ENCODE measurements at regions not wholly inside any gene's neighbourhood (a gene's known extent, or its start where the extent isn't known, plus 50 kb on each side); places are given as distances from the start of the nearest gene placed in this dataset.

GRCh38 chr2:220489121-220489520 is 861.7 kb downstream of the SLC4A3 start:
- ChIA-PET CTCF (no interaction called here), POLR2A (no interaction called here)
- no peak overlapping the region for H3K4me3 Mint-ChIP-seq
- DNase-seq (ENCODE audit: low spot score) (no peak), ATAC-seq (no peak)
- TF ChIP-seq, protein P1, sequence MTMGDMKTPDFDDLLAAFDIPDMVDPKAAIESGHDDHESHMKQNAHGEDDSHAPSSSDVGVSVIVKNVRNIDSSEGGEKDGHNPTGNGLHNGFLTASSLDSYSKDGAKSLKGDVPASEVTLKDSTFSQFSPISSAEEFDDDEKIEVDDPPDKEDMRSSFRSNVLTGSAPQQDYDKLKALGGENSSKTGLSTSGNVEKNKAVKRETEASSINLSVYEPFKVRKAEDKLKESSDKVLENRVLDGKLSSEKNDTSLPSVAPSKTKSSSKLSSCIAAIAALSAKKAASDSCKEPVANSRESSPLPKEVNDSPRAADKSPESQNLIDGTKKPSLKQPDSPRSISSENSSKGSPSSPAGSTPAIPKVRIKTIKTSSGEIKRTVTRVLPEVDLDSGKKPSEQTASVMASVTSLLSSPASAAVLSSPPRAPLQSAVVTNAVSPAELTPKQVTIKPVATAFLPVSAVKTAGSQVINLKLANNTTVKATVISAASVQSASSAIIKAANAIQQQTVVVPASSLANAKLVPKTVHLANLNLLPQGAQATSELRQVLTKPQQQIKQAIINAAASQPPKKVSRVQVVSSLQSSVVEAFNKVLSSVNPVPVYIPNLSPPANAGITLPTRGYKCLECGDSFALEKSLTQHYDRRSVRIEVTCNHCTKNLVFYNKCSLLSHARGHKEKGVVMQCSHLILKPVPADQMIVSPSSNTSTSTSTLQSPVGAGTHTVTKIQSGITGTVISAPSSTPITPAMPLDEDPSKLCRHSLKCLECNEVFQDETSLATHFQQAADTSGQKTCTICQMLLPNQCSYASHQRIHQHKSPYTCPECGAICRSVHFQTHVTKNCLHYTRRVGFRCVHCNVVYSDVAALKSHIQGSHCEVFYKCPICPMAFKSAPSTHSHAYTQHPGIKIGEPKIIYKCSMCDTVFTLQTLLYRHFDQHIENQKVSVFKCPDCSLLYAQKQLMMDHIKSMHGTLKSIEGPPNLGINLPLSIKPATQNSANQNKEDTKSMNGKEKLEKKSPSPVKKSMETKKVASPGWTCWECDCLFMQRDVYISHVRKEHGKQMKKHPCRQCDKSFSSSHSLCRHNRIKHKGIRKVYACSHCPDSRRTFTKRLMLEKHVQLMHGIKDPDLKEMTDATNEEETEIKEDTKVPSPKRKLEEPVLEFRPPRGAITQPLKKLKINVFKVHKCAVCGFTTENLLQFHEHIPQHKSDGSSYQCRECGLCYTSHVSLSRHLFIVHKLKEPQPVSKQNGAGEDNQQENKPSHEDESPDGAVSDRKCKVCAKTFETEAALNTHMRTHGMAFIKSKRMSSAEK (CRISPR knock-in tag; IDR thresholded peaks at IDR 0.05; ENCODE audit: borderline replicate concordance) = no peak
- TF ChIP-seq ZNF232 (CRISPR knock-in tag; IDR thresholded peaks at IDR 0.05) (no peak), ETV6 (CRISPR knock-in tag; IDR thresholded peaks at IDR 0.05) (no peak), SOX15 (CRISPR knock-in tag; IDR thresholded peaks at IDR 0.05) (no peak), ZNF425 (CRISPR knock-in tag; conservative IDR thresholded peaks at IDR 0.05) (no peak), E2F4 (CRISPR knock-in tag; IDR thresholded peaks at IDR 0.05; ENCODE audit: borderline replicate concordance, low read depth) (no peak), KAT7 (CRISPR knock-in tag; IDR thresholded peaks at IDR 0.05; ENCODE audit: borderline replicate concordance) (no peak), GRHL2 (CRISPR knock-in tag; IDR thresholded peaks at IDR 0.05; ENCODE audit: insufficient replicate concordance, severe bottlenecking) (no peak), MXD4 (CRISPR knock-in tag; IDR thresholded peaks at IDR 0.05; ENCODE audit: borderline replicate concordance) (no peak), TP53 (CRISPR knock-in tag; IDR thresholded peaks at IDR 0.05) (no peak), RORB (CRISPR knock-in tag; IDR thresholded peaks at IDR 0.05) (no peak), GABPB1 (CRISPR knock-in tag; IDR thresholded peaks at IDR 0.05) (no peak), TEAD1 (CRISPR knock-in tag; IDR thresholded peaks at IDR 0.05) (no peak), ZNF416 (CRISPR knock-in tag; IDR thresholded peaks at IDR 0.05) (no peak), HMGXB4 (CRISPR knock-in tag; IDR thresholded peaks at IDR 0.05) (no peak), NR2C2 (CRISPR knock-in tag; IDR thresholded peaks at IDR 0.05) (no peak), CTCF (IDR thresholded peaks at IDR 0.05) (no peak), FOXP1 (CRISPR knock-in tag; IDR thresholded peaks at IDR 0.05; ENCODE audit: borderline replicate concordance) (no peak), JUN (CRISPR knock-in tag; IDR thresholded peaks at IDR 0.05) (no peak)
- TF ChIP-seq, protein P2, sequence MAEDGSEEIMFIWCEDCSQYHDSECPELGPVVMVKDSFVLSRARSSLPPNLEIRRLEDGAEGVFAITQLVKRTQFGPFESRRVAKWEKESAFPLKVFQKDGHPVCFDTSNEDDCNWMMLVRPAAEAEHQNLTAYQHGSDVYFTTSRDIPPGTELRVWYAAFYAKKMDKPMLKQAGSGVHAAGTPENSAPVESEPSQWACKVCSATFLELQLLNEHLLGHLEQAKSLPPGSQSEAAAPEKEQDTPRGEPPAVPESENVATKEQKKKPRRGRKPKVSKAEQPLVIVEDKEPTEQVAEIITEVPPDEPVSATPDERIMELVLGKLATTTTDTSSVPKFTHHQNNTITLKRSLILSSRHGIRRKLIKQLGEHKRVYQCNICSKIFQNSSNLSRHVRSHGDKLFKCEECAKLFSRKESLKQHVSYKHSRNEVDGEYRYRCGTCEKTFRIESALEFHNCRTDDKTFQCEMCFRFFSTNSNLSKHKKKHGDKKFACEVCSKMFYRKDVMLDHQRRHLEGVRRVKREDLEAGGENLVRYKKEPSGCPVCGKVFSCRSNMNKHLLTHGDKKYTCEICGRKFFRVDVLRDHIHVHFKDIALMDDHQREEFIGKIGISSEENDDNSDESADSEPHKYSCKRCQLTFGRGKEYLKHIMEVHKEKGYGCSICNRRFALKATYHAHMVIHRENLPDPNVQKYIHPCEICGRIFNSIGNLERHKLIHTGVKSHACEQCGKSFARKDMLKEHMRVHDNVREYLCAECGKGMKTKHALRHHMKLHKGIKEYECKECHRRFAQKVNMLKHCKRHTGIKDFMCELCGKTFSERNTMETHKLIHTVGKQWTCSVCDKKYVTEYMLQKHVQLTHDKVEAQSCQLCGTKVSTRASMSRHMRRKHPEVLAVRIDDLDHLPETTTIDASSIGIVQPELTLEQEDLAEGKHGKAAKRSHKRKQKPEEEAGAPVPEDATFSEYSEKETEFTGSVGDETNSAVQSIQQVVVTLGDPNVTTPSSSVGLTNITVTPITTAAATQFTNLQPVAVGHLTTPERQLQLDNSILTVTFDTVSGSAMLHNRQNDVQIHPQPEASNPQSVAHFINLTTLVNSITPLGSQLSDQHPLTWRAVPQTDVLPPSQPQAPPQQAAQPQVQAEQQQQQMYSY (CRISPR knock-in tag; IDR thresholded peaks at IDR 0.05) = no peak
- peaks cover 2% of the 10 kb centered on the region; the same call in 1 of the 2 replicates for H3K4me1 Mint-ChIP-seq
- H3K36me3 Mint-ChIP-seq = no peaks in the 10 kb centered on the region
- H3K27me3 Mint-ChIP-seq (ENCODE audit: low read depth) = no peaks in the 10 kb centered on the region; the same call in 1 of the 2 replicates
- no peak overlapping the region for H3K27ac Mint-ChIP-seq
- no peaks in the 10 kb centered on the region for H3K9me3 Mint-ChIP-seq

All from WTC11 (cell line).